ENCODE measurements at regions not wholly inside any gene's neighbourhood (a gene's known extent, or its start where the extent isn't known, plus 50 kb on each side); places are given as distances from the start of the nearest gene placed in this dataset.

DNA sequence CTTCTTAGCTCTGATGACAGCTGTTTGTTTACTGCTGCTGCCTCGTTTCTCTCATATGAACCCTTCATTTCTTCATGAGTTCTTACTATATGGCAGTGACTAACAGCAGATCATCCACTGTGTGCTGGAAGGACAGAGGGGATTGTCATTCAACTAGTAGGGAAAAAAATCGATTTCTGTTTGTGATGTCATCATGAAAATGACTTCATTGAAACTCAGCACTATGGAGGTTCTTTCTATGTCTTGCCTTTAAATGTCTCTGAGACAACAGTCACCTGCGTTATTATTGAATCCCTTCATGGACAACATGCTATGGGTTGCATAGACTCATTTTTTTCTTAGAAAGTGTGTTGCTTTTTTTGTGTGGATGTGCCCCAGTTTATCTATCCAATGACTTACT, 394.4 kb downstream of the DOK5 start:
- TF ChIP-seq, protein P1, sequence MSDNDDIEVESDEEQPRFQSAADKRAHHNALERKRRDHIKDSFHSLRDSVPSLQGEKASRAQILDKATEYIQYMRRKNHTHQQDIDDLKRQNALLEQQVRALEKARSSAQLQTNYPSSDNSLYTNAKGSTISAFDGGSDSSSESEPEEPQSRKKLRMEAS (IDR thresholded peaks at IDR 0.05) = no peak
- TF ChIP-seq YY1 (IDR thresholded peaks at IDR 0.05; ENCODE audit: low read depth) = no peak
